Liver (tissue), 8 donors: ENCODE measurements at regions not wholly inside any gene's neighbourhood (a gene's known extent, or its start where the extent isn't known, plus 50 kb on each side); places are given as distances from the start of the nearest gene placed in this dataset.

Experiments
- DNase-seq: peaks from one replicate; pipeline ENCODE4 v3.0.0-alpha.2; 2017; ENCODE audit warnings: low spot score
- H3K27ac ChIP-seq, 2 donors: one replicate each; pipeline ENCODE4 v1.7.0; 2013; ENCODE audit warnings: inconsistent platforms in 2 of 2, low read length in 2 of 2, control low read depth in 1 of 2, low read depth in 1 of 2, mild to moderate bottlenecking in 1 of 2
- H3K27me3 ChIP-seq, 4 donors: one replicate each; pipeline versions ENCODE4 v1.6.1 to v1.7.0; 2013; ENCODE audit warnings: low read length in 3 of 4, inconsistent platforms in 1 of 4, mild to moderate bottlenecking in 1 of 4, moderate library complexity in 1 of 4; ENCODE audit not compliant: control insufficient read depth in 4 of 4, insufficient read depth in 4 of 4
- H3K36me3 ChIP-seq, 4 donors: one replicate each; pipeline versions ENCODE4 v1.6.1 to v1.7.0; 2013; ENCODE audit warnings: low read length in 3 of 4, mild to moderate bottlenecking in 3 of 4, low read depth in 1 of 4, moderate library complexity in 1 of 4; ENCODE audit not compliant: control insufficient read depth in 4 of 4, insufficient read depth in 3 of 4
- H3K4me1 ChIP-seq, 4 donors: one replicate each; pipeline versions ENCODE4 v1.6.1 to v1.7.0; 2013; ENCODE audit warnings: low read length in 3 of 4, mild to moderate bottlenecking in 3 of 4, moderate library complexity in 1 of 4; ENCODE audit not compliant: control insufficient read depth in 4 of 4, insufficient read depth in 4 of 4
- H3K4me3 ChIP-seq, 3 donors: one replicate each; pipeline versions ENCODE4 v1.6.1 to v1.7.0; 2013; ENCODE audit warnings: low read length in 3 of 3, control low read depth in 1 of 3, low read depth in 1 of 3, mild to moderate bottlenecking in 1 of 3
- H3K9ac ChIP-seq, 2 donors: one replicate each; pipeline ENCODE4 v1.7.0; 2013; ENCODE audit warnings: low read length in 2 of 2, mild to moderate bottlenecking in 2 of 2, moderate library complexity in 2 of 2, control low read depth in 1 of 2, low read depth in 1 of 2
- H3K9me3 ChIP-seq, 4 donors: one replicate each; pipeline versions ENCODE4 v1.6.1 to v1.7.0; 2013; ENCODE audit warnings: low read length in 3 of 4; ENCODE audit not compliant: control insufficient read depth in 4 of 4
- EGR1 ChIP-seq, 2 donors: IDR thresholded peaks; 2 replicates each; pipeline ENCODE4 v1.6.1; 2016 to 2018; ENCODE audit warnings: antibody characterized with exemption in 2 of 2, low read depth in 2 of 2
- FOXA1 ChIP-seq: IDR thresholded peaks from 2 replicates; pipeline ENCODE4 v1.6.1; 2016; ENCODE audit warnings: antibody characterized with exemption
- FOXA2 ChIP-seq: IDR thresholded peaks from 2 replicates; pipeline ENCODE4 v1.6.1; 2016; ENCODE audit warnings: antibody characterized with exemption
- GABPA ChIP-seq, 2 donors: IDR thresholded peaks in 1 of 2; conservative IDR thresholded peaks in 1 of 2; 2 replicates each; pipeline ENCODE4 v1.6.1; 2016; ENCODE audit warnings: antibody characterized with exemption in 2 of 2, mild to moderate bottlenecking in 1 of 2, moderate library complexity in 1 of 2
- HNF4A ChIP-seq, 2 donors: conservative IDR thresholded peaks; 2 replicates each; pipeline ENCODE4 v1.6.1; 2016; ENCODE audit warnings: antibody characterized with exemption in 2 of 2, mild to moderate bottlenecking in 2 of 2
- HNF4G ChIP-seq: IDR thresholded peaks from 2 replicates; pipeline ENCODE4 v1.6.1; 2016; ENCODE audit warnings: antibody characterized with exemption
- JUND ChIP-seq, 2 donors: IDR thresholded peaks; 2 replicates each; pipeline ENCODE4 v1.6.1; 2016; ENCODE audit warnings: antibody characterized with exemption in 2 of 2
- NR2F2 ChIP-seq: IDR thresholded peaks from 2 replicates; pipeline ENCODE4 v1.6.1; 2016; ENCODE audit warnings: antibody characterized with exemption
- RAD21 ChIP-seq, 2 donors: IDR thresholded peaks; 2 replicates each; pipeline ENCODE4 v1.6.1; 2016; ENCODE audit warnings: antibody characterized with exemption in 2 of 2, mild to moderate bottlenecking in 2 of 2
- RXRA ChIP-seq, 2 donors: IDR thresholded peaks; 2 replicates each; pipeline ENCODE4 v1.6.1; 2017 to 2018; ENCODE audit warnings: antibody characterized with exemption in 2 of 2, mild to moderate bottlenecking in 1 of 2
- SP1 ChIP-seq: IDR thresholded peaks from 2 replicates; pipeline ENCODE4 v1.6.1; 2018; ENCODE audit warnings: antibody characterized with exemption, mild to moderate bottlenecking
- TAF1 ChIP-seq: conservative IDR thresholded peaks from 2 replicates; pipeline ENCODE4 v1.6.1; 2016; ENCODE audit warnings: antibody characterized with exemption, mild to moderate bottlenecking
- YY1 ChIP-seq: IDR thresholded peaks from 2 replicates; pipeline ENCODE4 v1.6.1; 2016; ENCODE audit warnings: antibody characterized with exemption, mild to moderate bottlenecking
- WGBS: extraction: QIAGEN DNeasy Blood & Tissue Kit; methylation state at CpG from one replicate; pipeline ENCODE4 v1.1.7; 2013; 5-methylcytosine and 5-hydroxymethylcytosine counted together
- TF ChIP-seq, protein P1 (sequence below): IDR thresholded peaks from 2 replicates; pipeline ENCODE4 v1.6.1; 2016; ENCODE audit warnings: antibody characterized with exemption
- TF ChIP-seq, protein P2 (sequence below): fragments of 150-350 bp; IDR thresholded peaks from 2 replicates; pipeline ENCODE4 v1.5.1; 2017; ENCODE audit warnings: improper control_type of control experiment, low read depth, low read length; ENCODE audit not compliant: missing input control
- TF ChIP-seq, protein P3 (sequence below): IDR thresholded peaks from 2 replicates; pipeline ENCODE4 v1.6.1; 2016; ENCODE audit warnings: antibody characterized with exemption
- TF ChIP-seq, protein P4 (sequence below): IDR thresholded peaks from 2 replicates; pipeline ENCODE4 v1.6.1; 2016; ENCODE audit warnings: antibody characterized with exemption, mild to moderate bottlenecking
- TF ChIP-seq, protein P5 (sequence below): IDR thresholded peaks from 2 replicates; pipeline ENCODE4 v1.6.1; 2016; ENCODE audit warnings: antibody characterized with exemption
- donor health status: healthy.
- donor health status: healthy.
- donor health status: healthy.
- donor health status: healthy.
- donor health status: healthy.

DNA sequence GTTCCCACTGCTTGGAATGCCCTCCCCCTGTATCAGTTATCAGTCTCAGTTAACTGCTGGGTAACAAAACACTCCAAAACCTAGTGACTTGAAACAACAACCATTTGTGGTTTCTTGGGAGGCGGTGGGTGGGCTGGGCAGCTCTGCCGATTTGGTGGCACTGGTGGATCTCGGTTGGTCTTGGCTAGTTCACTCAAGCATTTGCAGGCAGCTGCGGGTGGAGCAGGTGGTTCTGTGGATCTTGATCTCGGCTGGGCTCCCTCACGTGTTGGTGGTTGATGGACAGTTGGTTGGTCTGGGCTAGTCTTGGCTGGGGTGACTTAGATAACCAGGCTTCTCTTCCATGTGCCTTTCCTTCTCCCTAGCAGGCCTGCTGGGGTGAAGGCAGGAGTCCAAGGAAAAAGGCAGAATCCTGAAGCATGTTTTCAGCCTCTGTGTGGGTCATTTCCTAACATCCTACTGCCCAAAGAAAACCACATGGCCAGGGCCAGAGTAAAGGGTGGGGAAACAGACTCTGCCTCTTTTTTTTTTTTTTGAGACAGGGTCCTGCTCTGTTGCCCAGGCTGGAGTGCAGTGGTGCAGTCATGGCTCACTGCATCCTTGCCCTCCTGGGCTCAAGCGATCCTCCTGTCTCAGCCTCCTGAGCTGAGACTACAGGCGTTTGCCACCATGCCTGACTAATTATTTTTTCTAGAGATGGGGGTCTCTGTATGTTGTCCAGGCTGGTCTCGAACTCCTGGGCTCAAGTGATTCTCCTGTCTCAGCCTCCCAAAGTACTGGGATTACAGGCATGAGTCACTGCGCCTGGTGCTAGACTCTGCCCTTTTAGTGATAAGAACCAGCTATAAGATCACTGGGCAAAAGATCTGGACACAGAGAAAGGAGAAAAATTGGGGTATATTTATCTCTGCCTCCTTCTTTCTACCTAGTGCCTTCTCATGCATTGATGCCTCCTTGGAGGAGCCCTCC, 183.7 kb downstream of the RGS3 start:
- Histone ChIP-seq H3K4me3 (no peak overlapping the region), H3K9me3 (no peaks in the 10 kb centered on the region), H3K9ac (no peak overlapping the region), H3K4me1 (peaks cover 5 to 14% (median 10%) of the 10 kb centered on the region in 4 donors), H3K36me3 (no peaks in the 10 kb centered on the region), H3K27me3 (no peaks in the 10 kb centered on the region), H3K27ac (no peak overlapping the region)
- WGBS: 86% methylated on average over 10 of the region's 10 CpGs
- no peak for TF ChIP-seq SP1
- no peak for TF ChIP-seq RAD21 (IDR thresholded peaks at IDR 0.05)
- no peak for TF ChIP-seq HNF4A (conservative IDR thresholded peaks at IDR 0.05)
- TF ChIP-seq NR2F2: no peak
- TF ChIP-seq JUND (IDR thresholded peaks at IDR 0.05): no peak
- no peak for TF ChIP-seq FOXA2
- no peak for TF ChIP-seq HNF4G
- TF ChIP-seq, protein P1, sequence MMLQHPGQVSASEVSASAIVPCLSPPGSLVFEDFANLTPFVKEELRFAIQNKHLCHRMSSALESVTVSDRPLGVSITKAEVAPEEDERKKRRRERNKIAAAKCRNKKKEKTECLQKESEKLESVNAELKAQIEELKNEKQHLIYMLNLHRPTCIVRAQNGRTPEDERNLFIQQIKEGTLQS: no peak
- TF ChIP-seq, protein P2, sequence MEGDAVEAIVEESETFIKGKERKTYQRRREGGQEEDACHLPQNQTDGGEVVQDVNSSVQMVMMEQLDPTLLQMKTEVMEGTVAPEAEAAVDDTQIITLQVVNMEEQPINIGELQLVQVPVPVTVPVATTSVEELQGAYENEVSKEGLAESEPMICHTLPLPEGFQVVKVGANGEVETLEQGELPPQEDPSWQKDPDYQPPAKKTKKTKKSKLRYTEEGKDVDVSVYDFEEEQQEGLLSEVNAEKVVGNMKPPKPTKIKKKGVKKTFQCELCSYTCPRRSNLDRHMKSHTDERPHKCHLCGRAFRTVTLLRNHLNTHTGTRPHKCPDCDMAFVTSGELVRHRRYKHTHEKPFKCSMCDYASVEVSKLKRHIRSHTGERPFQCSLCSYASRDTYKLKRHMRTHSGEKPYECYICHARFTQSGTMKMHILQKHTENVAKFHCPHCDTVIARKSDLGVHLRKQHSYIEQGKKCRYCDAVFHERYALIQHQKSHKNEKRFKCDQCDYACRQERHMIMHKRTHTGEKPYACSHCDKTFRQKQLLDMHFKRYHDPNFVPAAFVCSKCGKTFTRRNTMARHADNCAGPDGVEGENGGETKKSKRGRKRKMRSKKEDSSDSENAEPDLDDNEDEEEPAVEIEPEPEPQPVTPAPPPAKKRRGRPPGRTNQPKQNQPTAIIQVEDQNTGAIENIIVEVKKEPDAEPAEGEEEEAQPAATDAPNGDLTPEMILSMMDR: no peak
- TF ChIP-seq, protein P3, sequence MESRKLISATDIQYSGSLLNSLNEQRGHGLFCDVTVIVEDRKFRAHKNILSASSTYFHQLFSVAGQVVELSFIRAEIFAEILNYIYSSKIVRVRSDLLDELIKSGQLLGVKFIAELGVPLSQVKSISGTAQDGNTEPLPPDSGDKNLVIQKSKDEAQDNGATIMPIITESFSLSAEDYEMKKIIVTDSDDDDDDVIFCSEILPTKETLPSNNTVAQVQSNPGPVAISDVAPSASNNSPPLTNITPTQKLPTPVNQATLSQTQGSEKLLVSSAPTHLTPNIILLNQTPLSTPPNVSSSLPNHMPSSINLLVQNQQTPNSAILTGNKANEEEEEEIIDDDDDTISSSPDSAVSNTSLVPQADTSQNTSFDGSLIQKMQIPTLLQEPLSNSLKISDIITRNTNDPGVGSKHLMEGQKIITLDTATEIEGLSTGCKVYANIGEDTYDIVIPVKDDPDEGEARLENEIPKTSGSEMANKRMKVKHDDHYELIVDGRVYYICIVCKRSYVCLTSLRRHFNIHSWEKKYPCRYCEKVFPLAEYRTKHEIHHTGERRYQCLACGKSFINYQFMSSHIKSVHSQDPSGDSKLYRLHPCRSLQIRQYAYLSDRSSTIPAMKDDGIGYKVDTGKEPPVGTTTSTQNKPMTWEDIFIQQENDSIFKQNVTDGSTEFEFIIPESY: no peak
- no peak for TF ChIP-seq FOXA1
- no peak for TF ChIP-seq TAF1
- no peak for TF ChIP-seq EGR1 (IDR thresholded peaks at IDR 0.05; ENCODE audit: low read depth in 2 of 2)
- TF ChIP-seq, protein P4, sequence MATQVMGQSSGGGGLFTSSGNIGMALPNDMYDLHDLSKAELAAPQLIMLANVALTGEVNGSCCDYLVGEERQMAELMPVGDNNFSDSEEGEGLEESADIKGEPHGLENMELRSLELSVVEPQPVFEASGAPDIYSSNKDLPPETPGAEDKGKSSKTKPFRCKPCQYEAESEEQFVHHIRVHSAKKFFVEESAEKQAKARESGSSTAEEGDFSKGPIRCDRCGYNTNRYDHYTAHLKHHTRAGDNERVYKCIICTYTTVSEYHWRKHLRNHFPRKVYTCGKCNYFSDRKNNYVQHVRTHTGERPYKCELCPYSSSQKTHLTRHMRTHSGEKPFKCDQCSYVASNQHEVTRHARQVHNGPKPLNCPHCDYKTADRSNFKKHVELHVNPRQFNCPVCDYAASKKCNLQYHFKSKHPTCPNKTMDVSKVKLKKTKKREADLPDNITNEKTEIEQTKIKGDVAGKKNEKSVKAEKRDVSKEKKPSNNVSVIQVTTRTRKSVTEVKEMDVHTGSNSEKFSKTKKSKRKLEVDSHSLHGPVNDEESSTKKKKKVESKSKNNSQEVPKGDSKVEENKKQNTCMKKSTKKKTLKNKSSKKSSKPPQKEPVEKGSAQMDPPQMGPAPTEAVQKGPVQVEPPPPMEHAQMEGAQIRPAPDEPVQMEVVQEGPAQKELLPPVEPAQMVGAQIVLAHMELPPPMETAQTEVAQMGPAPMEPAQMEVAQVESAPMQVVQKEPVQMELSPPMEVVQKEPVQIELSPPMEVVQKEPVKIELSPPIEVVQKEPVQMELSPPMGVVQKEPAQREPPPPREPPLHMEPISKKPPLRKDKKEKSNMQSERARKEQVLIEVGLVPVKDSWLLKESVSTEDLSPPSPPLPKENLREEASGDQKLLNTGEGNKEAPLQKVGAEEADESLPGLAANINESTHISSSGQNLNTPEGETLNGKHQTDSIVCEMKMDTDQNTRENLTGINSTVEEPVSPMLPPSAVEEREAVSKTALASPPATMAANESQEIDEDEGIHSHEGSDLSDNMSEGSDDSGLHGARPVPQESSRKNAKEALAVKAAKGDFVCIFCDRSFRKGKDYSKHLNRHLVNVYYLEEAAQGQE: no peak
- TF ChIP-seq GABPA (IDR thresholded peaks at IDR 0.05 in 1 of 2, conservative IDR thresholded peaks at IDR 0.05 in 1 of 2): no peak
- TF ChIP-seq, protein P5, sequence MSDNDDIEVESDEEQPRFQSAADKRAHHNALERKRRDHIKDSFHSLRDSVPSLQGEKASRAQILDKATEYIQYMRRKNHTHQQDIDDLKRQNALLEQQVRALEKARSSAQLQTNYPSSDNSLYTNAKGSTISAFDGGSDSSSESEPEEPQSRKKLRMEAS: no peak
- no peak for TF ChIP-seq YY1
- no peak for TF ChIP-seq RXRA (IDR thresholded peaks at IDR 0.05)
- DNase-seq: no peak
